Neural crest cell (in vitro differentiated cells): ENCODE measurements at regions not wholly inside any gene's neighbourhood (a gene's known extent, or its start where the extent isn't known, plus 50 kb on each side); places are given as distances from the start of the nearest gene placed in this dataset.

Source experiments
- DNase-seq: peaks from one replicate; pipeline ENCODE4 v3.0.0; 2021; ENCODE audit warnings: low read depth, mixed read lengths, low spot score
- H3K27ac Mint-ChIP-seq: one replicate; pipeline ENCODE4 v1.8.0; 2021; ENCODE audit warnings: mild to moderate bottlenecking, mixed read lengths; ENCODE audit not compliant: unreplicated experiment
- H3K27me3 Mint-ChIP-seq: 2 replicates; pipeline ENCODE4 v1.8.0; 2021; ENCODE audit warnings: low read depth, mild to moderate bottlenecking, mixed read lengths
- H3K36me3 Mint-ChIP-seq: 2 replicates; pipeline ENCODE4 v1.8.0; 2021; ENCODE audit warnings: low read depth, mild to moderate bottlenecking, mixed read lengths
- H3K4me1 Mint-ChIP-seq: 2 replicates; pipeline ENCODE4 v1.8.0; 2021; ENCODE audit warnings: mixed read lengths
- H3K4me3 Mint-ChIP-seq: one replicate; pipeline ENCODE4 v1.8.0; 2021; ENCODE audit warnings: mild to moderate bottlenecking, mixed read lengths
- H3K9me3 Mint-ChIP-seq: 2 replicates; pipeline ENCODE4 v1.8.0; 2021; ENCODE audit warnings: mixed read lengths
- CTCF ChIP-seq: fragments of 200-600 bp; sonication (generic); conservative IDR thresholded peaks from 2 replicates; pipeline ENCODE4 v1.5.0; 2021; ENCODE audit warnings: antibody characterized with exemption, mild to moderate bottlenecking

GRCh38 chr1:38118976-38119375 lies 72.4 kb upstream of the POU3F1 start:
- TF ChIP-seq CTCF = no peak
- Mint-ChIP-seq H3K9me3 (no peaks in the 10 kb centered on the region), H3K4me3 (no peak overlapping the region), H3K4me1 (peaks cover 14% of the 10 kb centered on the region), H3K36me3 (no peaks in the 10 kb centered on the region), H3K27me3 (no peaks in the 10 kb centered on the region), H3K27ac (peak overlapping the region; percentile 73)
- no peak for DNase-seq

GRCh38 chr1:38117444-38117887 lies 70.9 kb upstream of the POU3F1 start:
- peaks cover 8% of the 10 kb centered on the region for H3K4me1 Mint-ChIP-seq
- no peak for TF ChIP-seq CTCF
- no peak overlapping the region for H3K27ac Mint-ChIP-seq
- H3K9me3 Mint-ChIP-seq = no peaks in the 10 kb centered on the region
- no peak for DNase-seq
- no peaks in the 10 kb centered on the region for H3K36me3 Mint-ChIP-seq
- H3K4me3 Mint-ChIP-seq = no peak overlapping the region
- no peaks in the 10 kb centered on the region for H3K27me3 Mint-ChIP-seq

- peaks cover 25% of the 10 kb centered on the region for H3K4me1 Mint-ChIP-seq
- H3K4me3 Mint-ChIP-seq = no peak overlapping the region
- H3K27me3 Mint-ChIP-seq = no peaks in the 10 kb centered on the region
- peaks cover 3% of the 10 kb centered on the region for H3K36me3 Mint-ChIP-seq
- no peak for DNase-seq
- H3K27ac Mint-ChIP-seq = peak overlapping the region; percentile 10
- TF ChIP-seq CTCF = no peak
- peaks cover 2% of the 10 kb centered on the region for H3K9me3 Mint-ChIP-seq
Observed at GRCh38 chr1:38115682-38116202, 69.1 kb upstream of the POU3F1 start.

- DNase-seq = no peak
- H3K27ac Mint-ChIP-seq = peak overlapping the region; percentile 10
- no peak overlapping the region for H3K4me3 Mint-ChIP-seq
- TF ChIP-seq CTCF = no peak
- peaks cover 27% of the 10 kb centered on the region for H3K4me1 Mint-ChIP-seq
- peaks cover 6% of the 10 kb centered on the region for H3K9me3 Mint-ChIP-seq
- H3K36me3 Mint-ChIP-seq = peaks cover 5% of the 10 kb centered on the region
- no peaks in the 10 kb centered on the region for H3K27me3 Mint-ChIP-seq
Observed at GRCh38 chr1:38115226-38115625, 68.6 kb upstream of the POU3F1 start.

GRCh38 chr1:38114241-38115026 lies 67.8 kb upstream of the POU3F1 start:
- no peak for DNase-seq
- Mint-ChIP-seq H3K36me3 (peaks cover 6% of the 10 kb centered on the region), H3K9me3 (peaks cover 7% of the 10 kb centered on the region), H3K4me3 (no peak overlapping the region), H3K27me3 (no peaks in the 10 kb centered on the region), H3K4me1 (peaks cover 27% of the 10 kb centered on the region), H3K27ac (no peak overlapping the region)
- no peak for TF ChIP-seq CTCF
